Spleen (tissue), 7 donors: ENCODE measurements at regions not wholly inside any gene's neighbourhood (a gene's known extent, or its start where the extent isn't known, plus 50 kb on each side); places are given as distances from the start of the nearest gene placed in this dataset.

Source experiments
- POLR2A ChIP-seq, 3 donors: fragments of 450-650 bp; IDR thresholded peaks; one replicate each; pipeline ENCODE4 v1.5.1; 2017; ENCODE audit warnings: antibody characterized with exemption in 3 of 3, mild to moderate bottlenecking in 1 of 3
- TF ChIP-seq, protein P1 (sequence below), 11 experiments: fragments of 200-600 bp in 7 of 11; fragments of 450-650 bp in 4 of 11; sonication (generic) in 4 of 11; IDR thresholded peaks in 8 of 11; conservative IDR thresholded peaks in 3 of 11; 1 replicate in 7 of 11; 2 replicates in 4 of 11; pipeline versions ENCODE4 v1.4.0 to v1.8.0; 2016 to 2021; ENCODE audit warnings: antibody characterized with exemption in 11 of 11, inconsistent platforms in 4 of 11, mild to moderate bottlenecking in 1 of 11
- donor health status: DM: no; HTN: no; CAD: no; lungs with moderate emphysema.
- donor health status: DM: no; HTN: no; CAD: no.
- donor health status: DM: no; HTN: no; CAD: no.

DNA sequence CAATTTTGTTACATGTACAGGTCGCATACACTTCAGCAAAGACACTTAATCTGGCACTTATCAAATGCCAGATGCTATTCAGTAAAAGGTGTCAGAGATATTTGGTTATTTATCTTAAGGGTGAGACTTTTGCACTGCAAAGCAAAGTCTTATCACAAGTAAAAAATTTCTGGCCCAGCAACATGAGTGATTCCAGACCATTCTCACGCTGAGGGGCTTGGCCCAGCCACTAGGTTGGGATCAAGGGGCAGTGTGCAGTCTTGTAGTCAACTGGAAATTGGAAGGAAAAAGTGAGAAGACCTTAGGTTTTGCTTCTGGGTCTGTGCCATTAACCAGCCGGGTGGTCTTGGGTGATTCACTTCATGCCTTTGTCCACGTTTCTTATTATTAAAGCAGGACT is 181.6 kb downstream of the RNF144A start:
- no peak for TF ChIP-seq POLR2A (IDR thresholded peaks at IDR 0.05)
- TF ChIP-seq, protein P1, sequence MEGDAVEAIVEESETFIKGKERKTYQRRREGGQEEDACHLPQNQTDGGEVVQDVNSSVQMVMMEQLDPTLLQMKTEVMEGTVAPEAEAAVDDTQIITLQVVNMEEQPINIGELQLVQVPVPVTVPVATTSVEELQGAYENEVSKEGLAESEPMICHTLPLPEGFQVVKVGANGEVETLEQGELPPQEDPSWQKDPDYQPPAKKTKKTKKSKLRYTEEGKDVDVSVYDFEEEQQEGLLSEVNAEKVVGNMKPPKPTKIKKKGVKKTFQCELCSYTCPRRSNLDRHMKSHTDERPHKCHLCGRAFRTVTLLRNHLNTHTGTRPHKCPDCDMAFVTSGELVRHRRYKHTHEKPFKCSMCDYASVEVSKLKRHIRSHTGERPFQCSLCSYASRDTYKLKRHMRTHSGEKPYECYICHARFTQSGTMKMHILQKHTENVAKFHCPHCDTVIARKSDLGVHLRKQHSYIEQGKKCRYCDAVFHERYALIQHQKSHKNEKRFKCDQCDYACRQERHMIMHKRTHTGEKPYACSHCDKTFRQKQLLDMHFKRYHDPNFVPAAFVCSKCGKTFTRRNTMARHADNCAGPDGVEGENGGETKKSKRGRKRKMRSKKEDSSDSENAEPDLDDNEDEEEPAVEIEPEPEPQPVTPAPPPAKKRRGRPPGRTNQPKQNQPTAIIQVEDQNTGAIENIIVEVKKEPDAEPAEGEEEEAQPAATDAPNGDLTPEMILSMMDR (IDR thresholded peaks at IDR 0.05 in 8 of 11, conservative IDR thresholded peaks at IDR 0.05 in 3 of 11): no peak
